ENCODE measurements at regions not wholly inside any gene's neighbourhood (a gene's known extent, or its start where the extent isn't known, plus 50 kb on each side); places are given as distances from the start of the nearest gene placed in this dataset.

GRCh38 chr9:107208121-107208520 lies 75.0 kb upstream of the RAD23B start:
- H3K9me2 ChIP-seq (replicated peaks; ENCODE audit: low read depth, low read length), result 0 out of 2 replicates have a peak, but pooled peaks cover 3% of the 10 kb centered on the region
- H3K79me2 ChIP-seq (ENCODE audit: insufficient read depth, low read length), result no peaks in the 10 kb centered on the region
- H3F3A ChIP-seq (ENCODE audit: low read depth), result no peaks in the 10 kb centered on the region
- H3K9me3 ChIP-seq (ENCODE audit: insufficient read depth, low read depth, low read length), result no peaks in the 10 kb centered on the region
- H3K36me3 ChIP-seq (ENCODE audit: insufficient read depth, low read length), result no peaks in the 10 kb centered on the region
- no peaks in the 10 kb centered on the region for H4K20me1 ChIP-seq (ENCODE audit: insufficient read depth, low read length, poor library complexity, severe bottlenecking)
- H3K9ac ChIP-seq (ENCODE audit: low read depth, low read length, poor library complexity, severe bottlenecking), result no peak overlapping the region
- H3K4me2 ChIP-seq (ENCODE audit: low read depth, low read length, poor library complexity, severe bottlenecking), result no peak overlapping the region
- TF ChIP-seq CTCF (conservative IDR thresholded peaks at IDR 0.05; ENCODE audit: low read length), result no peak
- no peak for TF ChIP-seq EZH2phosphoT487 (IDR thresholded peaks at IDR 0.05; ENCODE audit: borderline replicate concordance)
- H3K4me1 ChIP-seq (ENCODE audit: insufficient read depth, low read length, poor library complexity, severe bottlenecking), result peaks cover 3% of the 10 kb centered on the region
- H3K4me3 ChIP-seq (ENCODE audit: low read length, poor library complexity, severe bottlenecking), result no peak overlapping the region
- no peaks in the 10 kb centered on the region for H3K27me3 ChIP-seq (ENCODE audit: insufficient read depth, low read length, poor library complexity, severe bottlenecking)
- H2AFZ ChIP-seq (ENCODE audit: low read length), result no peak overlapping the region

GRCh38 chr9:107210775-107211174 lies 72.3 kb upstream of the RAD23B start:
- H3K9me2 ChIP-seq (replicated peaks; ENCODE audit: low read depth, low read length), result no peaks in the 10 kb centered on the region
- peaks cover 10% of the 10 kb centered on the region for H3K4me1 ChIP-seq (ENCODE audit: insufficient read depth, low read length, poor library complexity, severe bottlenecking)
- TF ChIP-seq EZH2phosphoT487 (IDR thresholded peaks at IDR 0.05; ENCODE audit: borderline replicate concordance), result no peak
- TF ChIP-seq CTCF (conservative IDR thresholded peaks at IDR 0.05; ENCODE audit: low read length), result no peak
- no peaks in the 10 kb centered on the region for H3K9me3 ChIP-seq (ENCODE audit: insufficient read depth, low read depth, low read length)
- no peaks in the 10 kb centered on the region for H3K36me3 ChIP-seq (ENCODE audit: insufficient read depth, low read length)
- no peaks in the 10 kb centered on the region for H3K79me2 ChIP-seq (ENCODE audit: insufficient read depth, low read length)
- H3F3A ChIP-seq (ENCODE audit: low read depth), result no peaks in the 10 kb centered on the region
- H4K20me1 ChIP-seq (ENCODE audit: insufficient read depth, low read length, poor library complexity, severe bottlenecking), result no peaks in the 10 kb centered on the region
- no peaks in the 10 kb centered on the region for H3K27me3 ChIP-seq (ENCODE audit: insufficient read depth, low read length, poor library complexity, severe bottlenecking)
- no peak overlapping the region for H3K9ac ChIP-seq (ENCODE audit: low read depth, low read length, poor library complexity, severe bottlenecking)
- no peak overlapping the region for H3K4me3 ChIP-seq (ENCODE audit: low read length, poor library complexity, severe bottlenecking)
- H3K4me2 ChIP-seq (ENCODE audit: low read depth, low read length, poor library complexity, severe bottlenecking), result no peak overlapping the region
- H2AFZ ChIP-seq (ENCODE audit: low read length), result no peak overlapping the region

GRCh38 chr9:107211284-107211923 lies 71.7 kb upstream of the RAD23B start:
- Histone ChIP-seq H3K36me3 (ENCODE audit: insufficient read depth, low read length) (no peaks in the 10 kb centered on the region), H3K27me3 (ENCODE audit: insufficient read depth, low read length, poor library complexity, severe bottlenecking) (no peaks in the 10 kb centered on the region), H3K9ac (ENCODE audit: low read depth, low read length, poor library complexity, severe bottlenecking) (no peak overlapping the region), H3F3A (ENCODE audit: low read depth) (no peaks in the 10 kb centered on the region), H4K20me1 (ENCODE audit: insufficient read depth, low read length, poor library complexity, severe bottlenecking) (no peaks in the 10 kb centered on the region), H3K4me1 (ENCODE audit: insufficient read depth, low read length, poor library complexity, severe bottlenecking) (peaks cover 10% of the 10 kb centered on the region), H2AFZ (ENCODE audit: low read length) (no peak overlapping the region), H3K9me3 (ENCODE audit: insufficient read depth, low read depth, low read length) (no peaks in the 10 kb centered on the region), H3K9me2 (replicated peaks; ENCODE audit: low read depth, low read length) (no peaks in the 10 kb centered on the region), H3K4me2 (ENCODE audit: low read depth, low read length, poor library complexity, severe bottlenecking) (no peak overlapping the region), H3K4me3 (ENCODE audit: low read length, poor library complexity, severe bottlenecking) (no peak overlapping the region), H3K79me2 (ENCODE audit: insufficient read depth, low read length) (no peaks in the 10 kb centered on the region)
- no peak for TF ChIP-seq EZH2phosphoT487 (IDR thresholded peaks at IDR 0.05; ENCODE audit: borderline replicate concordance)
- TF ChIP-seq CTCF (conservative IDR thresholded peaks at IDR 0.05; ENCODE audit: low read length), result no peak

Data from Loucy (cell line).